Tibial artery (tissue), 4 donors: ENCODE measurements at regions not wholly inside any gene's neighbourhood (a gene's known extent, or its start where the extent isn't known, plus 50 kb on each side); places are given as distances from the start of the nearest gene placed in this dataset.

ENCODE experiments used
- DNase-seq, 2 donors: peaks; one replicate each; pipeline ENCODE4 v3.0.0-alpha.2; 2019
- H3K27ac ChIP-seq, 2 donors: fragments of 200-600 bp; sonication (generic) in 1 of 2; 1 replicate in 1 of 2; 2 replicates in 1 of 2; pipeline ENCODE4 v1.5.1; 2018 to 2019; ENCODE audit warnings: mild to moderate bottlenecking in 1 of 2
- H3K27me3 ChIP-seq, 2 donors: fragments of 200-600 bp; sonication (generic) in 1 of 2; one replicate each; pipeline versions ENCODE4 v1.5.1 to v1.6.0; 2016 to 2019
- H3K36me3 ChIP-seq, 3 donors: fragments of 200-600 bp; sonication (generic) in 2 of 3; one replicate each; pipeline ENCODE4 v1.5.1; 2016 to 2019; ENCODE audit warnings: mild to moderate bottlenecking in 2 of 3
- H3K4me1 ChIP-seq, 4 donors: fragments of 200-600 bp; sonication (generic) in 2 of 4; 1 replicate in 3 of 4; 2 replicates in 1 of 4; pipeline ENCODE4 v1.5.1; 2016 to 2019
- H3K4me3 ChIP-seq, 2 donors: fragments of 200-600 bp; sonication (generic) in 1 of 2; 1 replicate in 1 of 2; 2 replicates in 1 of 2; pipeline ENCODE4 v1.5.1; 2018 to 2019; ENCODE audit warnings: mild to moderate bottlenecking in 2 of 2
- H3K9me3 ChIP-seq, 3 donors: fragments of 200-600 bp; sonication (generic) in 1 of 3; one replicate each; pipeline ENCODE4 v1.5.1; 2016 to 2019
- intact Hi-C: fragments of 100-400 bp; cut with DNase I; formaldehyde crosslinking; loops from one replicate; pipeline ENCODE4 v1.15.0; 2023; ENCODE audit warnings: low total_unique reads
- TF ChIP-seq, protein P1 (sequence below), 2 experiments: fragments of 200-600 bp in 1 of 2; fragments of 450-650 bp in 1 of 2; IDR thresholded peaks; one replicate each; pipeline ENCODE4 v1.5.1; 2017 to 2019; ENCODE audit warnings: antibody characterized with exemption in 2 of 2, mild to moderate bottlenecking in 1 of 2, moderate library complexity in 1 of 2

DNA sequence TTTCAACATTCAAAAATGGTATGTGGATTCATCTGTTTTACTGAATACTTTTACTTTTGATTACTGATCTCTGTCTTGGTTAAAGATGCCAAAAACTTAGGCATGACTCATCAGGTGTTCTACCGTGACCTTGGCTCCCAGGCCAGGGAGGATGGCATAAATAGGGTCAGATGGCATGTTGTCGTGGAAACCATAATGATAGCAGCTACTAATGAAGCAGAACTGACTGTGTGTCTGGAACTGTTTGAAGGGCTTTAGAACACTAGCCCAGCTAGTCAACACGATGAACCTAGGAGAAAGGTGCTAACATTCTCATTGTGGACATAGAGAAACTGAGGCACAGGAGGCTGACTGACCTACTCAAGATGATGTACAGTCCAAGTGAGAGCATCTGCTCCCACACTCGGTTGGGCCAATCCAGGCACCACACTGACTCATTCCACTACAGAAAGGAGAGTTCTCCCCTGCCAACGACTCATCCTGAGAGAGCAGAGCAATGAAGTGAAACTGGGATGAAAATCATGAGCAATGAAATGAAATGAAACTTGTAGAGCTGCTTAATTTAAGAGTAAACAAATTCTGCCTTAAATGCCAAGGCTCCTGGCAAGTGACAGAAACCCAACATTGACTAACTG is 116.0 kb downstream of the TENT4A start:
- intact Hi-C loops, result no loop called here
- H3K27me3 ChIP-seq, result no peaks in the 10 kb centered on the region
- TF ChIP-seq, protein P1, sequence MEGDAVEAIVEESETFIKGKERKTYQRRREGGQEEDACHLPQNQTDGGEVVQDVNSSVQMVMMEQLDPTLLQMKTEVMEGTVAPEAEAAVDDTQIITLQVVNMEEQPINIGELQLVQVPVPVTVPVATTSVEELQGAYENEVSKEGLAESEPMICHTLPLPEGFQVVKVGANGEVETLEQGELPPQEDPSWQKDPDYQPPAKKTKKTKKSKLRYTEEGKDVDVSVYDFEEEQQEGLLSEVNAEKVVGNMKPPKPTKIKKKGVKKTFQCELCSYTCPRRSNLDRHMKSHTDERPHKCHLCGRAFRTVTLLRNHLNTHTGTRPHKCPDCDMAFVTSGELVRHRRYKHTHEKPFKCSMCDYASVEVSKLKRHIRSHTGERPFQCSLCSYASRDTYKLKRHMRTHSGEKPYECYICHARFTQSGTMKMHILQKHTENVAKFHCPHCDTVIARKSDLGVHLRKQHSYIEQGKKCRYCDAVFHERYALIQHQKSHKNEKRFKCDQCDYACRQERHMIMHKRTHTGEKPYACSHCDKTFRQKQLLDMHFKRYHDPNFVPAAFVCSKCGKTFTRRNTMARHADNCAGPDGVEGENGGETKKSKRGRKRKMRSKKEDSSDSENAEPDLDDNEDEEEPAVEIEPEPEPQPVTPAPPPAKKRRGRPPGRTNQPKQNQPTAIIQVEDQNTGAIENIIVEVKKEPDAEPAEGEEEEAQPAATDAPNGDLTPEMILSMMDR (IDR thresholded peaks at IDR 0.05), result no peak
- peaks cover 0 to 17% (median 7%) of the 10 kb centered on the region in 4 donors for H3K4me1 ChIP-seq
- no peak for DNase-seq
- no peaks in the 10 kb centered on the region for H3K36me3 ChIP-seq
- H3K27ac ChIP-seq, result no peak overlapping the region
- no peaks in the 10 kb centered on the region for H3K9me3 ChIP-seq
- no peak overlapping the region for H3K4me3 ChIP-seq

DNA sequence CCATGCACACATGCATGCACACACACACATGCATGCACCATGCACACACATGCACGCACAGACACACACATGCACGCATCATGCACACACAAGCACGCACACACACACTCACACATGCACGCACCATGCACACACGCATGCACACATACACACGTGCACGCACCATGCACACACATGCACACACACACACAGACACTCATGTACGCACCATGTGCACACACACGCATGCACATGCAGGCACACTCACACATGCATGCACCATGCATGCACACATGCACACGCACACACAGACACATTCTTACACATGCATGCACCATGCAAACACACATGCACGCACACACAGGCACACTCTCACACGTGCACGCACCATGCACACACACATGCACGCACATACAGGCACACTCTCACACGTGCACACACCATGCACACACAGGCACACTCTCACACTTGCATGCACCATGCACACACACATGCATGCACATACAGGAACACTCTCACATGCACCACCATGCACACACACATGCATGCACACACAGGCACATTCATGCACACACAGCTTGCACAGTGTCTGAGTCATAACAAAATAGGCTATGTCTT is 117.5 kb downstream of the TENT4A start:
- intact Hi-C loops, result no loop called here
- H3K4me1 ChIP-seq, result peaks cover 0 to 17% (median 7%) of the 10 kb centered on the region in 4 donors
- H3K27me3 ChIP-seq, result no peaks in the 10 kb centered on the region
- H3K4me3 ChIP-seq, result no peak overlapping the region
- H3K36me3 ChIP-seq, result no peaks in the 10 kb centered on the region
- no peaks in the 10 kb centered on the region for H3K9me3 ChIP-seq
- H3K27ac ChIP-seq, result no peak overlapping the region
- no peak for DNase-seq
- TF ChIP-seq, protein P1 (IDR thresholded peaks at IDR 0.05), result no peak

DNA sequence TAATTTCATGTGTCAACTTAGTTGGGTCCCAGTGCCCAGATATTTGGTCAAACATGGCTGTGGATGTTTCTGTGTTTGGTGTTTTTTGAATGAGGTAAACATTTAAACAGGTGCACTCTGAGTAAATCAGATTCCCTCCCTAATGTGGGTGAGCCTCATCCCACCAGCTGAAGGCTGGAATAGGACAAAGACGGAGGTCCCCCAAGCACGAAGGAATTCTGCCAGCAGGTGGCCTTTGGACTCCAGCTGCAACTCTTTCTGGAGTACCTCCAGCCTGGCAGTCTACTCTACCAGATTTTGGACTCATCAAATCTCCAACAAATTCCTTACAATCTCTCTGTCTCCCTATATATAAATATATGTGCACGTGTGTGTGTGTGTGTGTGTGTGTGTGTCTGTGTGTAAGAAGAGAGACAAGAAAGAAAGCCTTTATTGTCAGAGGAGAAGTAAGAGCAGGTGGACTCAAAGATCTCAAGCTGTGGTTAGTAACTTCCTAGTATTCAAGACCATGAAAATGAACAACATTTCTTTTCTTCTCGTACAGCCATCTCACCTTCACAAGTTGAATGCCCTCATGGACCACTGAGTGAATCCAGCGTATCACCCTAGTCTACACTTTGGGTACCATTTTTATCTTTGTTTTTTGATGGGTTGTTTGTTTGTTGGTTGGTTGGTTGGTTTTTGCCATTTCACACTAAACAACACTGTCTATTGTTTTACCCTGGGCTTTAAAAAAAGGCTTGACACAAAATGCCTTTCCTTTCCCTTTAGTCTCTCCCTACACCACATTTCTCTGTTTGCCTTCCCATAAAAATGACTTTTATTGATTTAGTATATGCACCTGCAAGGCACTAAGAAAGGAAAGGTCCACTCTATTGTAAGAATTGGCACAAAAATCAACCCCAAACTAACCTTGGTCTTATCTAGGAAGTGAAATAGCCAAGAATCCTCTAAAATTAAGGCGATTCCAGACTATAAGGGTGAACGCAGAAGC is 118.7 kb downstream of the TENT4A start:
- H3K9me3 ChIP-seq, result no peaks in the 10 kb centered on the region
- no peak overlapping the region for H3K4me3 ChIP-seq
- no peak for DNase-seq
- H3K36me3 ChIP-seq, result no peaks in the 10 kb centered on the region
- H3K27ac ChIP-seq, result no peak overlapping the region
- peaks cover 0 to 17% (median 7%) of the 10 kb centered on the region in 4 donors for H3K4me1 ChIP-seq
- intact Hi-C loops, result no loop called here
- H3K27me3 ChIP-seq, result no peaks in the 10 kb centered on the region
- TF ChIP-seq, protein P1 (IDR thresholded peaks at IDR 0.05), result no peak

DNA sequence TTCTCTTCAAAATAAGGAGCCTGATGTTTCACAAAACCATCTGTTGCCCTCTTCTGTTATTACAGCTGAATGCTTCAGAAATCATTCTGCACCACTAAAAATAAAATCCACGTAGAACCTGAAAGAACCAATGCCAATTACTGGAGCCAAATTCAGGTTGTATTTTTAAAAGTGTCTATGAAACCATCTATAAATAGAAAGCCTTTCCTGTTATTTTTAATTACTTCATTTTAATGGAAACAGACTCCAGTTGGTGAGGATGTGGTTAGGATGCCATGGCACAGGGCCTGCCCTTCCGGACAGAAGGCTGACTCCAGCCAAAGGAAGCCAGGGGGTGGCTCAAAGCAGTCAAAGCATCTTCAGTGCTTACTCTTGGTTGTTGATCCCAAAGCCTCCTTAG is 119.8 kb downstream of the TENT4A start:
- H3K27ac ChIP-seq, result no peak overlapping the region
- H3K4me3 ChIP-seq, result no peak overlapping the region
- no peaks in the 10 kb centered on the region for H3K36me3 ChIP-seq
- H3K4me1 ChIP-seq, result peaks cover 0 to 17% (median 7%) of the 10 kb centered on the region in 4 donors
- no peaks in the 10 kb centered on the region for H3K27me3 ChIP-seq
- no peak for DNase-seq
- TF ChIP-seq, protein P1 (IDR thresholded peaks at IDR 0.05), result no peak
- intact Hi-C loops, result no loop called here
- peaks cover 0 to 7% (median 0%) of the 10 kb centered on the region in 3 donors for H3K9me3 ChIP-seq

DNA sequence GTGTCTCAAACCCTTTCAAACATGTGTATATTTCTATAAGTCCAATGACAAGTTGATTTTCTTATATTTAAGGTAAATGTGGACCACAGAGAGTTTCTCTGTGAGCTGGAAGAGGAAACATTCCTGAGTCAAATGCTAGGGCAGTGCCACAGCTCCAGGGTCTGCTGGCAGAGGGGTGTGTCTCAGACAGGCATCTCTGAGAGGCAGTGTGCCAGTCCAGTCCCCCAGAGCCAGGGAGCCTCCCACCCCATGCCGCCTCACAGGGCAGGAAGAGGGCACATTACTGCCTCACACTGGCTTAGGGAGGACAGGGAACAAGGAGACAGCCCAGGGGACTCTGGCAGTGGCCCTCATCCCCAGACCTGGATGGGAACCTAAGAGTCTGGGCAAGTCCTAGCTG is 120.2 kb downstream of the TENT4A start:
- Histone ChIP-seq H3K4me3 (no peak overlapping the region), H3K9me3 (peaks cover 0 to 7% (median 0%) of the 10 kb centered on the region in 3 donors), H3K27ac (no peak overlapping the region), H3K36me3 (no peaks in the 10 kb centered on the region), H3K27me3 (no peaks in the 10 kb centered on the region), H3K4me1 (peaks cover 0 to 17% (median 7%) of the 10 kb centered on the region in 4 donors)
- TF ChIP-seq, protein P1 (IDR thresholded peaks at IDR 0.05), result no peak
- intact Hi-C loops, result no loop called here
- DNase-seq, result no peak
